ENCODE measurements at regions not wholly inside any gene's neighbourhood (a gene's known extent, or its start where the extent isn't known, plus 50 kb on each side); places are given as distances from the start of the nearest gene placed in this dataset.

DNA sequence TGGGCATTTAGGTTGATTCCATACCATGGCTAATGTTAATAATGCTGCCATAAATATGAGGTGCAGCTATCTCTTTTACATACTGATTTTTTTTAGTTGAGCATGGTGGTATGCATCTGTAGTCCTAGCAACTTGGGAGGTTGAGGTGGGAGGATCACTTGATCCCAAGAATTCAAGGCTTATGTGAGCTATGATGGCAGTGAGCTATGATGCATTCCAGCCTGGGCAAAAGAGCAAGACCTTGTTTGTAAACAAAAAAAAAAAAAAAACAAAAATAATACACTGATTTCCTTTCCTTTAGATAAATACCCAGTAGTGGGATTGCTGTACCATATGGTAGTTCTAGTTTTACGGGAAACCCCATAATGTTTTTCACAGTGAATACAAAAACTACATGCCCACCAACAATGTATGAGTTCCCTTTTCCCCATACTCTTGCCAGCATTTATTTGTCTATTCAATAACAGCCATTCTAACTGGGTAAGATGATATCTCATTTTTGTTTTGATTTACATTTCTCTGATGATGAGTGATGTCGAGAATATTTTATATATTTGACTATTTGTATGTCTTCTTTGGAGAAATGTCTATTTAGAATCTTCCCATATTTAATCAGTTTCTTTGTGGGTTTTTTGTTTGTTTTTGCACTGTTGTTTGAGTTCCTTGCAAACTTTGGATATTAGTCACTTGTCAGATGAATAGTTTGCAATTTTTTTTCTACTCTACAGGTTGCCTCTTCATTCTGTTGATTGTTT lies 281.0 kb upstream of the KYNU start:
- TF ChIP-seq, protein P1, sequence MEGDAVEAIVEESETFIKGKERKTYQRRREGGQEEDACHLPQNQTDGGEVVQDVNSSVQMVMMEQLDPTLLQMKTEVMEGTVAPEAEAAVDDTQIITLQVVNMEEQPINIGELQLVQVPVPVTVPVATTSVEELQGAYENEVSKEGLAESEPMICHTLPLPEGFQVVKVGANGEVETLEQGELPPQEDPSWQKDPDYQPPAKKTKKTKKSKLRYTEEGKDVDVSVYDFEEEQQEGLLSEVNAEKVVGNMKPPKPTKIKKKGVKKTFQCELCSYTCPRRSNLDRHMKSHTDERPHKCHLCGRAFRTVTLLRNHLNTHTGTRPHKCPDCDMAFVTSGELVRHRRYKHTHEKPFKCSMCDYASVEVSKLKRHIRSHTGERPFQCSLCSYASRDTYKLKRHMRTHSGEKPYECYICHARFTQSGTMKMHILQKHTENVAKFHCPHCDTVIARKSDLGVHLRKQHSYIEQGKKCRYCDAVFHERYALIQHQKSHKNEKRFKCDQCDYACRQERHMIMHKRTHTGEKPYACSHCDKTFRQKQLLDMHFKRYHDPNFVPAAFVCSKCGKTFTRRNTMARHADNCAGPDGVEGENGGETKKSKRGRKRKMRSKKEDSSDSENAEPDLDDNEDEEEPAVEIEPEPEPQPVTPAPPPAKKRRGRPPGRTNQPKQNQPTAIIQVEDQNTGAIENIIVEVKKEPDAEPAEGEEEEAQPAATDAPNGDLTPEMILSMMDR (IDR thresholded peaks at IDR 0.05), result no peak
- TF ChIP-seq POLR2AphosphoS5 (IDR thresholded peaks at IDR 0.05) (no peak), POLR2A (IDR thresholded peaks at IDR 0.05) (no peak), EP300 (IDR thresholded peaks at IDR 0.05) (no peak)
